NCI-H460 (cell line): ENCODE measurements at regions not wholly inside any gene's neighbourhood (a gene's known extent, or its start where the extent isn't known, plus 50 kb on each side); places are given as distances from the start of the nearest gene placed in this dataset.
"Not testable (repeated sequence)": the region's sequence is repeated elsewhere in the genome, so short reads cannot be mapped to it uniquely, and the experiment has no call there.

Experiments
- DNase-seq: peaks from one replicate; pipeline ENCODE4 v3.0.0-alpha.2; 2016; ENCODE audit warnings: low read depth; ENCODE audit errors: extremely low read depth

DNA sequence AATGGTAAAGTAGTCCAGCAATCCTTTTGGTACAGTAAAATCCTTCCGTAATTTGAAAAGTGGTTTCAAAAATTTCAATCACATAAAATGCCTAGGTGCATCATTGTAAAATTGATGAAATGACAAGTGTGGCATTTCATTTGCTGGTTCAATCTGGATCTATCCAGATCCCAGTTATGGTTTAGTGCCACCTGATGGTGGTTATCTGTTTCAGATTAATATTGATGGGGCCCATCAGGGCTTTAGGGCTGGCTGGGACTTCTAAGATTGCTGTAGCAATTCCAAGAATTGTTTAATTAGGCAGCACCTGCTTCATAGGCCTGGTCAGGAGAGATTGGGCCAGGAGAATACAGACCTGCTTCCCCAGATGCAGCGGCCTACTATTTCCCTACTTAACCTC, 55.5 kb upstream of the PIK3C3 start:
- DNase-seq = no peak

DNA sequence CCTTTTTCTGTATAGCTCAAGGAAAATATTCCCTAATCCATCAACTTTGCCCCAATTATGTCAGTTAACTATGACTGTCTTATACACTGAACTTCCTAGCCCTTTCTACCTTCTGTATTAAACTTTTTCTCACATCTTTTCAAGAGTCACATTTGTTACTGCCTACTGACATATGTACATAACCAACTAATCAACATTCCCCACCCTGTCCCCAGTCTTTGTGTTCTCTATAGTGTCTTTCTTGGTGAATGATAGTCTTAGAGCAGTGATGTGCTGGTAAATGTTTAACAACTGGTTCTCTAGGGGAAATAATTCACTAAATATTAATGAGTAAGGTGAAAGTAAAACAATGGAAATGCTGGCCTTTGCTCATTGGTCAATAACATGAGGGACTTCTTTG, 61.6 kb upstream of the PIK3C3 start:
- DNase-seq = no peak

DNA sequence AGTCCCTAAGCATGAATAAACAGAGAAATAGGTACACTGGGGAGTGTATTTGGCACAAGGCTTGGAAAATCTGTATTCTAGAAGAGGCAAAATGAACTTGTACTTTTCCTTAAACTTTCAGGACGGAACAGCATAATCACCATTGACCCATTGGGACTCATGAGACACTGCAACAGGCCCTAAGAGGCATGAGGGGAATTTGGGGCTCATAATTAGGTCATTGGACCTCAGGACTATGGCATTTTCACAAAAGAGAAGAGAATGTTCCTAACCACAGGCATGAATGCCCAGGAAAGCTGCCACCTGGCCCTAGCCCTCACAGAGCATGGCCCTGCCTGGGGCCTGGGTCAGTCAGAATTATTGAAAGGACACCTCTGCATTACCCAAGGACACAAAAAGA, 67.9 kb upstream of the PIK3C3 start:
- DNase-seq = no peak

DNA sequence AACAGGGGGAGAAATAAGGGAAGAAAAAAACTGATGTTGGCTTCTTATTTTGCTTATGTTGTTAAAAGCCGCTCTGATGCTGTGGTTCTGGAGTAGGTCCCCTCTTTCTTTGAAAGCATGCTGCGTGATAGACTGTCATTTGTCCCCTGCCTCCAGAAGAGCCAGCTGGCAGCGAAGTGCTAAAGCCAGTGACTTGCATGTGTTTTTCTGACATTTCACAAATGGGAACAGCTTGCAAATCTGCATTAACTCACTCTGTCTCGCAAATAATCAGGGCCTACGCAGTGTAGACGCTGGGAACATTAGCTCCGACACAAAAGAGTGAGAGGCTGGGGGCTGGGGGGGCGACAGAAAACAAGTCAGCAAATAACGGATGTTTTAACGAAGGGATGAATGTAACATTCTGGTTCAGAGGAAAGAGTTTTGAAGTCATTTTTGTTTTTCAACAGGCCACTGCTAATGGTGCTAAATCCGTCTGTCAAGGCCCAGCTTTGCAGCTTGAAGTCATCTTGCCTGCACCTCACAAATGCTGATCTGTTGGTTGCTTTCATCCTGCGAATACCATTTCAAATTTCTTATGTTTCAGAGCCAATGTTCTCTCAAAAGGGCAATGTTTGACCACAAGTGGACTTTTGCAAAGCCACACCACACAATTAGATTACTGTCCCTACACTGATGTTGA, 68.8 kb upstream of the PIK3C3 start:
- no peak for DNase-seq

DNA sequence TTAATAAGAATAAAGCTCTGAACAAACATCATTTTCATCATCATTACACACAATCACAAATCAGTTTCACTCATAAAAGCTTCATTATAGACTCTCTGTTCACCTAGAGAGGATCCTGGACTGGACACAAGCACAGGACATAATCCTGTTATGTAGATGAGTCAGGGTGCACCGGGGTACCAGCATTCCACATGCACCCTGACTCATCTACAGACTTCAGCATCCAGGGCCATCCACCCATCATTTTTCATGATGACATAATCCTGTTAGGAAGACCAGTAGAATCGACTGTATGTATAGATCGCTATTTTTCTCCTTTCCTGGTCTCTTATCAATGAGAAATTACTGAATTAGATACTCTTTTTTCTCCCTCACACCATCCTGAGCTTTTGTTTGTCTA, 73.7 kb upstream of the PIK3C3 start:
- DNase-seq = no peak

DNA sequence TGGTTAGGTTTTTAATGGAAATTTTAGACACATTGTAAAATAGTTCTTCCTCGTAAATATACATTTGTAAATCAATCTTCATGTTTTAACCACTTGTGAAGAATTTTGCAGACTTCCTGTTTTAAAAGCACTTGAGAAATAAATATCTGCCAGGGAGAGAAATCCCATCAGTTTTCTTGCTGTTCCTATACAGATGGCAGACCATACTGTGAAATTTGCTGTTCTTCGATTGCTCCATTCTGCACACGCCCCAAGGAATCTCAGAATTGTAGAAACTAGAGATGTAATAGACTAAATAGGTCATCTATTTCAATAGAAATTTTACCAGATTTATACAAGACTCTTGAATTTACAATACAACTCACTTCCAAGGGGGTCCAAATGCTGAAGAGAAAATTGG, 75.8 kb upstream of the PIK3C3 start:
- no peak for DNase-seq

DNA sequence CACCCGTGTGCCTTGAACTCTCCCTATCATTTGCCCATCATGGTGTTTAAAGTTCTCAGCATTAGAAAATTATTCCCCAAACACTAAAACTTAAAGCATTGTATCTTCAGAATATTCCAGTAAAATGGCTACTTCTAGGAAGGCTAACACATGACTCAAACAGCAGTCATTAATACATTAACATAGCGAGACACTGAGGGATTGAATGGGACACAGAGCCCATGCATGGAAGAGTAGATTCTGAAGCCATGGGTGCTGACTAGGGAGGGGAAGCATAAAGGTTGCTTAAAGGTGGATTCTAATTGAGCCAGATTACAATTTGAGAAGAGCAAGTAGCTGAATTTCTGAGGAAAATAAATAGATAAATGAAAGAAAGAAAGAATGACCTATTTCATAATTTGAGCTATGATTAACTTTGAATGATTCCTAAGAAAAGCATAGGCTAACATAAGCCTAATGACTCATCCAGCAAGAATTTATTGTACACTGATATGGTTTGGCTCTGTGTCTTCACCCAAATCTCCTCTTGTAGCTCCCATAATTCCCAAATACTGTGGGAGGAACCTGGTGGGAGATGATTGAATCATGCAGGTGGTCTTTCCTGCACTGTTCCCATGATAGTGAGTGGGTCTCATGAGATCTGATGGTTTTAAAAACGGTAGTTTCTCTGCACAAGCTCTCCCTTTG, 79.8 kb upstream of the PIK3C3 start:
- DNase-seq = no peak

DNA sequence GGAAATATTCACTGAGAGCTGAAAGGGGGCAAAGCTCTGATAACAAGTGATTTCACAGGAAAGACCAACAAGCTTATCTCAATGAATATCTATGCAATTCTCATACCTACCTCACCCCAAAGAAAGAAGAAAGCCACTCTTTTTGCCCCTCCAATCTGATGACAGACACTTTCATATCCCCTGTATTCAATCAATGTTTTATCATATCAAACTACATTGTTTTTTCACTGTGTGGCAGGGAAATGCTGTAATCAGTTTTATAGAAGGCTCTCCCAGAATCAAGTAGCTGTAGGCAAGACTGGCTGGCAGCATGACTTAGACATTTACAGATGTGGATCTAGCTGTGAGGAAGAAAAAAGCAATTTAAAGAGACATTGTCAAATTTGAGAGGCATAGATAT, 81.3 kb upstream of the PIK3C3 start:
- DNase-seq = no peak

DNA sequence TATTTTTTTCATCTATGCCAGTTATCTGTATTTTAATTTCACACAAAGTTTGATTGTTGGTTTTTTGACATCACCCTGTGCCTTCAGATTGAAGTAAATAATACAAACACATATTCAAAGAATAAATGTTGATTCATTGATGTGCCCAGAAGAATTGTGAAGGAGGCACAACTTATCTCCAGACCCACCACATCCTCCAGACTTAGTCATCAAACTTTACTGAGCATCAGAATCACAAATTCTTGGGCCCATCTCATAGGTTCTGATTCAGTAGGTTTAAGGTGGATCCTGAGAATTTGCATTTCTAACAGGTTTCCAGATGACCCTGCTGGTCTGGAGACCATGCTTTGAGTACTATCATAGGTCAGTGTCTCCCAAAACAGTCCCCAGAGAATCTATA, 82.8 kb upstream of the PIK3C3 start:
- DNase-seq = no peak

DNA sequence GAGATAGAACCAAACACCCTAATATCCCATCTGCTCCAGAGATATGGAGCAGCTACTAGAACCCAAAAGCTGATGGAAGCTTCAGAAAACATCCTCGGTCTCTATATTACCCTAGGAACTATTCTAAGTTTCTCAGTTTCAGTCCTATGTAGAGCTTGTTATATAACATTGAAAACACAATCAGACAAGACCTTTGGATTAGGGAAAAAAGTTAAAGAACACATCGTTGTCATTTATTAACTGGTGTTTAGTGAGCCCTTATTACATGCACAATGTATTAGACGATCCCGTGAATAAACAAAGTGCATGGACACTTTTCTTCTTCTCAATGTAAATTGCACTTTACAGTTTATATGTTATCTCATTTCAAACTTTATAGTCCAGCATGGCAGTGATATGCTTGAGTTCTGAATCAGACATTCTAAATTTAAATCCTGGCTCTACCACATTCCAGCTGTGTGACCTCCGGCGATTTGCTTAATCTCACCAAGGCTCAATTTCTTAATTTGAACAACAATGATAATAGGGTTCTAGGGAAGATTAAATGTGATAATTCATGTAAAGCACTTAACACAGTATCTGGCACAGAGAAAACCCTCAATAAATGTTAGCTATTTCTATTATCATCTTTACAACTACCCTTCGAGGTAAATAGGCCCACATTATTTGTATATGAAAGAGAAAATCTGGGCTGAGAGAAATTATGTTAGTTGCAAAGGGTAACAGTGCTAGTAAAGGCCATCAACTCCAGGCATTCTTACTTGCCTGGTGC, 83.6 kb upstream of the PIK3C3 start:
- no peak for DNase-seq

DNA sequence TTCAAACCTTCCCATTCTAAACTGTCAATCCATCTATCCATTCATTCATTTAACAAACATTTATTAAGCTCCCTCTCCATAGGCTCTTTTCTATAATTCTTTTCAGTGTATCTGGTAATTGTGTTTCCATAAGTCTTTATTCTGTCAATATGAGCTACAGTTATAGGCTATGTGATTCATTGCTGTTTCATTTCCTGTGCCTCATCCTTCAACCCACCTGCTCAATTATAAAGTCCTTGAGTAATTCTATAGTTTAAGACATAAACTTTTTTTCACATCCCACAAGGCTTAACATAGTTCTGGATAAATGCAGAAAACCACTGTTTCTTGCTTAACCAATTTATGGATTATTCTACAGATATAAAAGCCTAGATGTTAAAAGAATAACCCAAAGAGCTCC, 84.2 kb upstream of the PIK3C3 start:
- DNase-seq = no peak

DNA sequence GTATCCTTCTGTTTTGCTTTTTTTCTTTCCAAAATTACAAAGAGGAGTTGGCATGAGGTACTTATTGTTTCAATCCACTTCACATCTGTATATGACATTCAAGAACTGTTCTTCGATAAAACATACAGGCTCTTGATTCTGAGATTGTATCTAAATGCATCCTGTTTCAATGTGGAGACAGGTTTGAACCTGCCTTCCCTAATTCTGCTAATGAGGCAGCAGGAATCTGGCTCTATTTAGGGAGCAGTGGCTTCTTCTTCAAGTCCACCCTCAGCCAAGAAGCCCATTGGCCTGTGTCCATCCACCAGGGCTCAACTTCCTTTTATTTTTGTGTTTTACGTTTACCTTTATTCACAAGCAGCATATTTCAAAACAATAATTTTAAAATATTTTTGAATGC, 84.8 kb upstream of the PIK3C3 start:
- DNase-seq = no peak

DNA sequence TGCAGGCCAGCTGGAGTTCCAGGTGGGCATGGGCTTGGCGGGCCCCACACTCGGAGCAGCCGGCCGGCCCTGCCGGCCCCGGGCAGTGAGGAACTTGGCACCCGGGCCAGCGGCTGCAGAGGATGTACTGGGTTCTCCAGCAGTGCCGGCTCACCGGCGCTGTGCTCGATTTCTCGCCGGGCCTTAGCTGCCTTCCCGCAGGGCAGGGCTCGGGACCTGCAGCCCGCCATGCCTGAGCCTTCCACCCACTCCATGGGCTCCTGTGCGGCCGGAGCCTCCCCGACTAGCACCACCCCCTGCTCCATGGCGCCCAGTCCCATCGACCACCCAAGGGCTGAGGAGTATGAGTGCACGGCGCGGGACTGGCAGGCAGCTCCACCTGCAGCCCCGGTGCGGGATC, 89.2 kb upstream of the PIK3C3 start:
- DNase-seq = not testable (repeated sequence)

DNA sequence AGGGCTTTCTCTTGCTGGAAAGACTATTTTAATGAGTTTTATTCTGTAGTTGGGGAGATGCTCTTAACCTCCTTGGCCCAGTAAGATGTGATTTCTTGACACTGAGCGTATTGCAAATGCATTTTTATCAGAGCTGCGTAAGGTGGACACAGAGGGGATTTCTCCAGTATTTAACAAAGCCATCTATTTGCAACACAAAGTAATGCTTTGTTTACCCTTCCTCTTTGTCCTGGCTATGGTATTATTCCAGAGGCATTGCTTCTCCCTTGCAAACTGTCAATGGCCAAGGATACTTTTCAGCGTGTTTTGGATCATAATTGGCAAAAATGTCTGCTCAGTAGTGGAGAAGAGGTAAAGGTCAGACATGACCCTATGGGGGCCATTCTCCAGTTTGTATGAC, 90.8 kb upstream of the PIK3C3 start:
- no peak for DNase-seq

DNA sequence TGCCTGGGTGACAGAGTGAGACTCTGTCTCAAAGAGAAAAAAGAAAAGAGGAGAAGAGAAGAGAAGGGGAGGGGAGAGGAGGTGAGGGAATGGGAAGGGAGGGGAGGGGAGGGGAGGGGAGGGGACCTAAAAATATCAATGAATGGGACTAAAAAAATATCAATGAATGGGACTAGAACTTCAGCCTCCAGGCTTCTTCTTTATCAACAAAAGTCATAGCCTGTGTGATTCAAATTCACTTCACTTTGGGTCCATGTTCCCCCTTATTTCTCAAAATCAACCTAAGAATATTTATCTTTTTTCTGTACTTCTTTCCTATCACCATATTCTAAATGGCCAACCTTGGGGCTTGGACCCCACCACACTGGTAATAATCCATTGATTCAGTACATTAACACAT, 92.1 kb upstream of the PIK3C3 start:
- no peak for DNase-seq

DNA sequence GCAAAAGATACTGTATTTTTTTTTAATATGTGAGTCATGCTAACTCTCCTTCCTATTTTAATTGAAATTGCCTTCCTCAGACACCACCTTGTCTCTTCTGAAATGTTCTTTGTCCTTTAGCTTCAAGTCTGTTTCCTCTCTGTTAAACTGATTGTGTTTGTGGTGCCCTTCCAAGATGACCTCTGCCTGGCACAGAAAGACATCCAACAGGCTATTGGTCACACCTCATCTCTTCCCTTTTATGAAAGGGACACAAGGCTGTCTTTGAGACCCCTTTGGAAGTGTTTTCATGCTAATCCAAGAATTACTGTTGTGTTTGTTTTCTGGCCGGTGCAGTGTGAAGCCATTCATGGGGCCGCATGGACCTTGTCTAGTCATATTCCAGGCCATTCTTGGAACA, 94.0 kb upstream of the PIK3C3 start:
- DNase-seq = no peak

DNA sequence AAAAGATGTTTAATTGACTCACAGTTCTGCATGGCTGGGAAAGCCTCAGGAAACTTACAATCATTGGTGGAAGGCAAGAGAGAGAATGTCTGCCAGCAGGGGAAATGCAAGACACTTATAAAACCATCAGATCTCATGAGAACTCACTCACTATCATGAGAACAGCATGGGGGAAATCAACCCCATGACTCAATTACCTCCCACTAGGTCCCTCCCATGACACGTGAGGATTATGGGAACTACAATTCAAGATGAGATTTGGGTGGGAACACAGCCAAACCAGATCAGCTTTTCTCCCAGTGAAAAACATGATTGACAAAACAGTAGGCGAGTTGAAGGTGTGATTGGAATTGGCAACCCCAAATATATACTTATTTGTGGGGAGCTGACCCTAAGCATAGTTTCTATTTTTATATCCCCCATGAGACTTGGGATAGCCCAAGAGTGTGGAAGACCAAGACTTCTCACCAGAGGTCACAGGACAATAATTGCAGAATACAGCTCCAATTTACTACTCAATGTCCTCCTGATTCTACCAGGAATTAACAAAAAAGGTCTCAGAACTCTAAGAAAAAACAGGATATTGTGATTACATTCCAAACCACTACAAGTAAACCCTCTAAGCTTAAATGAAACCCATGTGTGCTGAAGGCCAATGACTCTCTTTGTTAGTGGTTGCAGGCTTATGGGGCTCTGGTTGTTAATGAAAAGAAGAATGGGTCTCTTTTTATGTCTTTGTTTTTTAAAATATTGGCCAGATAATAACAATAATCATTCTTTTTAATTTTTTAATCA, 96.1 kb upstream of the PIK3C3 start:
- no peak for DNase-seq

DNA sequence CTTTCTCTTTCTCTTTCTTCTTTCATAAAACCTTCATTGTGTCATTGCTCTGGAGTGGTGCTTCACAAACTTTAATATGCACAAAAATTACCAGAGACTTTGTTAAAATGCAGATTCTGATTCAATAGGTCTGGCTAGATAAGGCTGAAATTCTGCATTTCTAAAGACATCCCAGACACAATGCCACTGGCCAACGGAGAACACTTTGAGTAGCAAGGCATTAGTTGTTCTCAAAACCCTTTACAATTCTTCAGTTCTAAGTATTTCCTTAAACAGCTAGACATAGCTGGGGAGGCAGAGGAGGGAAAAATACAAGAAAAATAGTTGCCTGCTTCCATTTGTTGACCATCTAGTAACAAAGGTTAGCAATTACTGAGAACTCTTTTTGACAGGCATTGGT, 101.8 kb upstream of the PIK3C3 start:
- no peak for DNase-seq

DNA sequence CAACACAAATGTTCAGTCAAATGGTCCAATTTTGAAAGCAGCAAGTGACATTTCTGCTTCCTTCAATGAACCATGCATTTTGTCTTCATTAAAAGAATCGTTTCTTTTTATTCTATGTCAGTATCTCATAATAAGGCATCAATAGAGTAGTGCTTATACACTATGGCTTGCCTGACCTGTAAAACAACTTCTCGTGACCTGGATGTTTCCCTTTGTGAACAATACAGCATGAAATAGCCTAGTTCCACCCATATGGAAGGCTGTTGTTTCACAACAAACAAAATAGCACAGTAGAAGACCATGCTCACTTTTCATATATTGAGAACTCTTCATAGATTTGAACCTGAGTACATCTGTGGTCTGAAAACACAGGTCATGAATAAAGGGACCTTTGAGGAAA, 104.3 kb upstream of the PIK3C3 start:
- DNase-seq = no peak

DNA sequence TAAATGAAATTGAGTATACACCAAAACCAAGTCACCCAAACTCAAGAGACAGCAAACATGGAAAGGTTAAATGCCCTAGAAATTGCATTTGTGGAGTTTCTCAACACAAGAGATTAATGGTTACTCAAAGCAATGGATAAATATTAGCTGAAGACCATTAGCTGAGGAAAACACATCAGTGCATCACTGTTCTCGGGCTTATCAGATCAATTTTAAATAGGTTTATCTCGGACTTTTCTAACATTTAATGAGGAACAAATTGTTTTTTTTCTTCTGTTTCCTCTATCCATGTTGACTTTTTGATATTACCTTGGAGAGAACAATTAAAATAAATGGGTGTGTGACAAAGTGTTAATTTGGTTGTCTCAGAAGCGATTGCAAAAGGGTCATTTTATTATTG, 105.4 kb upstream of the PIK3C3 start:
- no peak for DNase-seq

DNA sequence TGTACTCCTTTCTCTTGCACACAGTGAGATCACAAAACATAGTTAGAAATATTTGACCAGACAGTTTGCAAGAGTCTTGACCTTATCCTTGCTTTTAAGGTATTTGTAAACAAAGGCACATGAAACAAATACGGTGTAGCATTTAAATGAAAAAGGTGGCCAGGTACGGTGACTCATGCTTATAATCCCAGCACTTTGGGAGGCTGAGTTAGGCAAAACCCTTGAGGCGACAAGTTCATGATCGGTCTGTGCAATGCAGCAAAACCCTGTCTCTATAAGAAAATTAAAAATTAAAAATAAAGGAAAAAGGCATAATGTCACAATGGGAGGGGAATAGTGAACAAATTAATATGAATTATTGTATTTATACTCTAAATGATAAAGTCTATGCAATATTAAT, 109.5 kb upstream of the PIK3C3 start:
- DNase-seq = no peak
